Liver (tissue), 8 donors: ENCODE measurements at regions not wholly inside any gene's neighbourhood (a gene's known extent, or its start where the extent isn't known, plus 50 kb on each side); places are given as distances from the start of the nearest gene placed in this dataset.

Experiments used
- DNase-seq: peaks from one replicate; pipeline ENCODE4 v3.0.0-alpha.2; 2017; ENCODE audit warnings: low spot score
- H3K27ac ChIP-seq, 2 donors: one replicate each; pipeline ENCODE4 v1.7.0; 2013; ENCODE audit warnings: inconsistent platforms in 2 of 2, low read length in 2 of 2, control low read depth in 1 of 2, low read depth in 1 of 2, mild to moderate bottlenecking in 1 of 2
- H3K27me3 ChIP-seq, 4 donors: one replicate each; pipeline versions ENCODE4 v1.6.1 to v1.7.0; 2013; ENCODE audit warnings: low read length in 3 of 4, inconsistent platforms in 1 of 4, mild to moderate bottlenecking in 1 of 4, moderate library complexity in 1 of 4; ENCODE audit not compliant: control insufficient read depth in 4 of 4, insufficient read depth in 4 of 4
- H3K36me3 ChIP-seq, 4 donors: one replicate each; pipeline versions ENCODE4 v1.6.1 to v1.7.0; 2013; ENCODE audit warnings: low read length in 3 of 4, mild to moderate bottlenecking in 3 of 4, low read depth in 1 of 4, moderate library complexity in 1 of 4; ENCODE audit not compliant: control insufficient read depth in 4 of 4, insufficient read depth in 3 of 4
- H3K4me1 ChIP-seq, 4 donors: one replicate each; pipeline versions ENCODE4 v1.6.1 to v1.7.0; 2013; ENCODE audit warnings: low read length in 3 of 4, mild to moderate bottlenecking in 3 of 4, moderate library complexity in 1 of 4; ENCODE audit not compliant: control insufficient read depth in 4 of 4, insufficient read depth in 4 of 4
- H3K4me3 ChIP-seq, 3 donors: one replicate each; pipeline versions ENCODE4 v1.6.1 to v1.7.0; 2013; ENCODE audit warnings: low read length in 3 of 3, control low read depth in 1 of 3, low read depth in 1 of 3, mild to moderate bottlenecking in 1 of 3
- H3K9ac ChIP-seq, 2 donors: one replicate each; pipeline ENCODE4 v1.7.0; 2013; ENCODE audit warnings: low read length in 2 of 2, mild to moderate bottlenecking in 2 of 2, moderate library complexity in 2 of 2, control low read depth in 1 of 2, low read depth in 1 of 2
- H3K9me3 ChIP-seq, 4 donors: one replicate each; pipeline versions ENCODE4 v1.6.1 to v1.7.0; 2013; ENCODE audit warnings: low read length in 3 of 4; ENCODE audit not compliant: control insufficient read depth in 4 of 4
- GABPA ChIP-seq, 2 donors: IDR thresholded peaks in 1 of 2; conservative IDR thresholded peaks in 1 of 2; 2 replicates each; pipeline ENCODE4 v1.6.1; 2016; ENCODE audit warnings: antibody characterized with exemption in 2 of 2, mild to moderate bottlenecking in 1 of 2, moderate library complexity in 1 of 2
- HNF4G ChIP-seq: IDR thresholded peaks from 2 replicates; pipeline ENCODE4 v1.6.1; 2016; ENCODE audit warnings: antibody characterized with exemption
- NR2F2 ChIP-seq: IDR thresholded peaks from 2 replicates; pipeline ENCODE4 v1.6.1; 2016; ENCODE audit warnings: antibody characterized with exemption
- SP1 ChIP-seq: IDR thresholded peaks from 2 replicates; pipeline ENCODE4 v1.6.1; 2018; ENCODE audit warnings: antibody characterized with exemption, mild to moderate bottlenecking
- TAF1 ChIP-seq: conservative IDR thresholded peaks from 2 replicates; pipeline ENCODE4 v1.6.1; 2016; ENCODE audit warnings: antibody characterized with exemption, mild to moderate bottlenecking
- YY1 ChIP-seq: IDR thresholded peaks from 2 replicates; pipeline ENCODE4 v1.6.1; 2016; ENCODE audit warnings: antibody characterized with exemption, mild to moderate bottlenecking
- WGBS: extraction: QIAGEN DNeasy Blood & Tissue Kit; methylation state at CpG from one replicate; pipeline ENCODE4 v1.1.7; 2013; 5-methylcytosine and 5-hydroxymethylcytosine counted together
- TF ChIP-seq, protein P1 (sequence below): IDR thresholded peaks from 2 replicates; pipeline ENCODE4 v1.6.1; 2016; ENCODE audit warnings: antibody characterized with exemption
- TF ChIP-seq, protein P2 (sequence below): fragments of 150-350 bp; IDR thresholded peaks from 2 replicates; pipeline ENCODE4 v1.5.1; 2017; ENCODE audit warnings: improper control_type of control experiment, low read depth, low read length; ENCODE audit not compliant: missing input control
- TF ChIP-seq, protein P3 (sequence below): IDR thresholded peaks from 2 replicates; pipeline ENCODE4 v1.6.1; 2016; ENCODE audit warnings: antibody characterized with exemption
- TF ChIP-seq, protein P4 (sequence below): IDR thresholded peaks from 2 replicates; pipeline ENCODE4 v1.6.1; 2016; ENCODE audit warnings: antibody characterized with exemption, mild to moderate bottlenecking
- donor health status: healthy.
- donor health status: healthy.
- donor health status: healthy.
- donor health status: healthy.
- donor health status: healthy.

DNA sequence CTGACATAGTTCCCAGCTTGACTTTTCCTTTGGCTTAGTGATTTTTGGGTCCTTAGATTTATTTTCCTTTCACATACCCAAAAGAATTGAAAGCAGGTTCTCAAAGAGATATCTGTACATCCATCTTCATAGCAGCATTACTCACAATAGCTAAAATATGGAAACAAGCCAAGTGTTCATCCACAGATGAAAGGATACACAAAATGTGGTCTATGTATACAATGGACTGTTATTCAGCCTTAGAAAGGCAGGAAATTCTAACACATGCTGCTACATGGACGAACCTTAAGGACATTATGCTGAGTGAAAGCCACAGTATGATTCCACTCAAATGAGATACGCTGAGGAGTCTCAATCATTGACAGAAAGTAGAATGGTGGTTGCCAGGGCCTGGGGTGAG is 171.8 kb downstream of the IGLL1 start:
- no peaks in the 10 kb centered on the region for H3K36me3 ChIP-seq
- no peak overlapping the region for H3K9ac ChIP-seq
- no peak overlapping the region for H3K4me3 ChIP-seq
- no peaks in the 10 kb centered on the region for H3K9me3 ChIP-seq
- DNase-seq = no peak
- 59% methylated on average over 2 of the region's 2 CpGs for WGBS
- H3K27me3 ChIP-seq = peaks cover 0 to 7% (median 0%) of the 10 kb centered on the region in 4 donors
- TF ChIP-seq, protein P1, sequence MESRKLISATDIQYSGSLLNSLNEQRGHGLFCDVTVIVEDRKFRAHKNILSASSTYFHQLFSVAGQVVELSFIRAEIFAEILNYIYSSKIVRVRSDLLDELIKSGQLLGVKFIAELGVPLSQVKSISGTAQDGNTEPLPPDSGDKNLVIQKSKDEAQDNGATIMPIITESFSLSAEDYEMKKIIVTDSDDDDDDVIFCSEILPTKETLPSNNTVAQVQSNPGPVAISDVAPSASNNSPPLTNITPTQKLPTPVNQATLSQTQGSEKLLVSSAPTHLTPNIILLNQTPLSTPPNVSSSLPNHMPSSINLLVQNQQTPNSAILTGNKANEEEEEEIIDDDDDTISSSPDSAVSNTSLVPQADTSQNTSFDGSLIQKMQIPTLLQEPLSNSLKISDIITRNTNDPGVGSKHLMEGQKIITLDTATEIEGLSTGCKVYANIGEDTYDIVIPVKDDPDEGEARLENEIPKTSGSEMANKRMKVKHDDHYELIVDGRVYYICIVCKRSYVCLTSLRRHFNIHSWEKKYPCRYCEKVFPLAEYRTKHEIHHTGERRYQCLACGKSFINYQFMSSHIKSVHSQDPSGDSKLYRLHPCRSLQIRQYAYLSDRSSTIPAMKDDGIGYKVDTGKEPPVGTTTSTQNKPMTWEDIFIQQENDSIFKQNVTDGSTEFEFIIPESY = no peak
- TF ChIP-seq YY1 (no peak), SP1 (no peak), HNF4G (no peak), NR2F2 (no peak), GABPA (IDR thresholded peaks at IDR 0.05 in 1 of 2, conservative IDR thresholded peaks at IDR 0.05 in 1 of 2) (no peak)
- H3K4me1 ChIP-seq = no peaks in the 10 kb centered on the region
- H3K27ac ChIP-seq = no peak overlapping the region

DNA sequence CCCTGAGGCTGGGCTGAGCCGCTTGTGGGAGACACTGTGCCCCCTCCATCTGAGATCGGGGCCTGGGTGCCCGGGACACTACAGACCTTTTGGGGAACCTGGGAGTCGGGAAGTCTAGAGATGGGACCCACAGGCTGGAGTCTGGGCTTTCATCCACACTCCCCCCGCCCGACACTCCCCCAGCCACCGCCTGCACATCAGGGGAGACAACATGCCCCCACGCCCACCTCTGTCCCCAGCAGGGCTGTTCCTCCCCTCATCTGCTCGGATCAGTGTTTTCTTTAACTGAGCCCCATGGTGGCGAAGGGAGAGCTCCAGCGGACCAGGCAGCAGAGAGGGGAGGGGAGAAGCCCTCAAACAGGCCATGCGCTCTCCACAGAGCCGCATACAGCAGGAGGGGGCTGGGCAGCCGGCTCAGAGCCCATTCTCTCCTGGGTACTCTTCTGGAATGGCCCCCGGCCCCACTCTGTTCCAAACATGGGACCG is 174.7 kb downstream of the IGLL1 start:
- TF ChIP-seq, protein P2, sequence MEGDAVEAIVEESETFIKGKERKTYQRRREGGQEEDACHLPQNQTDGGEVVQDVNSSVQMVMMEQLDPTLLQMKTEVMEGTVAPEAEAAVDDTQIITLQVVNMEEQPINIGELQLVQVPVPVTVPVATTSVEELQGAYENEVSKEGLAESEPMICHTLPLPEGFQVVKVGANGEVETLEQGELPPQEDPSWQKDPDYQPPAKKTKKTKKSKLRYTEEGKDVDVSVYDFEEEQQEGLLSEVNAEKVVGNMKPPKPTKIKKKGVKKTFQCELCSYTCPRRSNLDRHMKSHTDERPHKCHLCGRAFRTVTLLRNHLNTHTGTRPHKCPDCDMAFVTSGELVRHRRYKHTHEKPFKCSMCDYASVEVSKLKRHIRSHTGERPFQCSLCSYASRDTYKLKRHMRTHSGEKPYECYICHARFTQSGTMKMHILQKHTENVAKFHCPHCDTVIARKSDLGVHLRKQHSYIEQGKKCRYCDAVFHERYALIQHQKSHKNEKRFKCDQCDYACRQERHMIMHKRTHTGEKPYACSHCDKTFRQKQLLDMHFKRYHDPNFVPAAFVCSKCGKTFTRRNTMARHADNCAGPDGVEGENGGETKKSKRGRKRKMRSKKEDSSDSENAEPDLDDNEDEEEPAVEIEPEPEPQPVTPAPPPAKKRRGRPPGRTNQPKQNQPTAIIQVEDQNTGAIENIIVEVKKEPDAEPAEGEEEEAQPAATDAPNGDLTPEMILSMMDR = no peak
- TF ChIP-seq, protein P3, sequence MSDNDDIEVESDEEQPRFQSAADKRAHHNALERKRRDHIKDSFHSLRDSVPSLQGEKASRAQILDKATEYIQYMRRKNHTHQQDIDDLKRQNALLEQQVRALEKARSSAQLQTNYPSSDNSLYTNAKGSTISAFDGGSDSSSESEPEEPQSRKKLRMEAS = no peak
- TF ChIP-seq TAF1 = no peak

DNA sequence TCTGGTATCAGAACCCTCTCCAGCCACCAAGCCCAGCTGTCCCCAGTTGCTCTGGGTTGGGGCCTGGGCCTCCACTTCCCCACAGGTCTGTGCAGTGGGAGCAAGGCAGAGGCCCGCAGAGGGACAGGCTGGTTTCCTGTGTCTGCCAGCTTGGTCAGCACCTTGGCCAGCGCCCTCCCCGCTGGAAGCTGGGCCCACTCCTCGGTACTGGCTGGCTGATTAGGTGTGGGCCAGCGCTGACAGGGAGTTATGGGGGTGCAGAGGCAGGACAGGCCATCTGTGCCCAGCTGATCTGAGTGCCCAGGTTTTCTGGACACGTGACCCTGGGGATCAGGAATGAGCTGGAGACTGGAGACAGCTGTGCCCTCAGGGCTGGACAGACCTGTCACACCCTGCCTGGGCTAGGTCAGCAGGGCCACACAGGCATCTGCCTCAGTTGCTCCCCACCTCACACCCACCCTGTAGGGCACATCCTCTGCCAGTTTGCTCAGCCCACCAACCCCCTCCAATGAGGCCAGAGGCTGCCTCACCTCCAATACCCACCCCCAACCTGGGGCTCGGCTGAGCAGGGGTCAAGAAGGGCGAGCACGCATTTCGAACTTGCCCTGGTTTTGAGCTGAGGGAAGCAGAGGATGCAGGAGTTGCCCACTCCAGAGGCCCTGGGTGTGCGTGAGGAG is 175.3 kb downstream of the IGLL1 start:
- DNase-seq = peak; percentile 62
- no peak overlapping the region for H3K4me3 ChIP-seq
- no peak overlapping the region for H3K27ac ChIP-seq
- no peak overlapping the region for H3K9ac ChIP-seq
- TF ChIP-seq, protein P4, sequence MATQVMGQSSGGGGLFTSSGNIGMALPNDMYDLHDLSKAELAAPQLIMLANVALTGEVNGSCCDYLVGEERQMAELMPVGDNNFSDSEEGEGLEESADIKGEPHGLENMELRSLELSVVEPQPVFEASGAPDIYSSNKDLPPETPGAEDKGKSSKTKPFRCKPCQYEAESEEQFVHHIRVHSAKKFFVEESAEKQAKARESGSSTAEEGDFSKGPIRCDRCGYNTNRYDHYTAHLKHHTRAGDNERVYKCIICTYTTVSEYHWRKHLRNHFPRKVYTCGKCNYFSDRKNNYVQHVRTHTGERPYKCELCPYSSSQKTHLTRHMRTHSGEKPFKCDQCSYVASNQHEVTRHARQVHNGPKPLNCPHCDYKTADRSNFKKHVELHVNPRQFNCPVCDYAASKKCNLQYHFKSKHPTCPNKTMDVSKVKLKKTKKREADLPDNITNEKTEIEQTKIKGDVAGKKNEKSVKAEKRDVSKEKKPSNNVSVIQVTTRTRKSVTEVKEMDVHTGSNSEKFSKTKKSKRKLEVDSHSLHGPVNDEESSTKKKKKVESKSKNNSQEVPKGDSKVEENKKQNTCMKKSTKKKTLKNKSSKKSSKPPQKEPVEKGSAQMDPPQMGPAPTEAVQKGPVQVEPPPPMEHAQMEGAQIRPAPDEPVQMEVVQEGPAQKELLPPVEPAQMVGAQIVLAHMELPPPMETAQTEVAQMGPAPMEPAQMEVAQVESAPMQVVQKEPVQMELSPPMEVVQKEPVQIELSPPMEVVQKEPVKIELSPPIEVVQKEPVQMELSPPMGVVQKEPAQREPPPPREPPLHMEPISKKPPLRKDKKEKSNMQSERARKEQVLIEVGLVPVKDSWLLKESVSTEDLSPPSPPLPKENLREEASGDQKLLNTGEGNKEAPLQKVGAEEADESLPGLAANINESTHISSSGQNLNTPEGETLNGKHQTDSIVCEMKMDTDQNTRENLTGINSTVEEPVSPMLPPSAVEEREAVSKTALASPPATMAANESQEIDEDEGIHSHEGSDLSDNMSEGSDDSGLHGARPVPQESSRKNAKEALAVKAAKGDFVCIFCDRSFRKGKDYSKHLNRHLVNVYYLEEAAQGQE = peak; percentile 97
- TF ChIP-seq, protein P2 = no peak
- H3K9me3 ChIP-seq = no peaks in the 10 kb centered on the region
- H3K27me3 ChIP-seq = peaks cover 0 to 7% (median 0%) of the 10 kb centered on the region in 4 donors
- WGBS = 49% methylated on average over 11 of the region's 11 CpGs
- H3K4me1 ChIP-seq = peaks cover 0 to 6% (median 1%) of the 10 kb centered on the region in 4 donors
- H3K36me3 ChIP-seq = no peaks in the 10 kb centered on the region

More for the DNA sequence above, 174.7 kb downstream of the IGLL1 start:
- WGBS = 68% methylated on average over 16 of the region's 16 CpGs
- H3K36me3 ChIP-seq = no peaks in the 10 kb centered on the region
- H3K9me3 ChIP-seq = no peaks in the 10 kb centered on the region
- H3K27ac ChIP-seq = no peak overlapping the region
- DNase-seq = no peak
- no peak overlapping the region for H3K4me3 ChIP-seq
- peaks cover 0 to 7% (median 0%) of the 10 kb centered on the region in 4 donors for H3K27me3 ChIP-seq
- H3K4me1 ChIP-seq = peaks cover 0 to 6% (median 1%) of the 10 kb centered on the region in 4 donors
- no peak overlapping the region for H3K9ac ChIP-seq
